Naive B cell (primary cell): ENCODE measurements at regions not wholly inside any gene's neighbourhood (a gene's known extent, or its start where the extent isn't known, plus 50 kb on each side); places are given as distances from the start of the nearest gene placed in this dataset.
A peak's percentile ranks its signal among the peaks of the same experiment; 100 is the strongest.
"Not testable (repeated sequence)": the region's sequence is repeated elsewhere in the genome, so short reads cannot be mapped to it uniquely, and the experiment has no call there.

ENCODE experiments used
- ATAC-seq, 2 donors: fragments of 150-1000 bp; cut with Tn5 transposase; 2 replicates each; pipeline ENCODE4 v1.10.0; 2021; ENCODE audit warnings: low read depth in 2 of 2, mild to moderate bottlenecking in 2 of 2, moderate library complexity in 2 of 2
- DNase-seq: peaks from one replicate; pipeline ENCODE4 v3.0.0; 2022
- H3K27ac Mint-ChIP-seq, 6 donors: one replicate each; pipeline ENCODE4 v1.8.0; 2020 to 2022; ENCODE audit warnings: mild to moderate bottlenecking in 6 of 6, mixed read lengths in 6 of 6, moderate library complexity in 5 of 6, inconsistent platforms in 2 of 6
- H3K27me3 Mint-ChIP-seq, 3 donors: one replicate each; pipeline ENCODE4 v1.8.0; 2021 to 2022; ENCODE audit warnings: mixed read lengths in 3 of 3, mild to moderate bottlenecking in 1 of 3
- H3K36me3 Mint-ChIP-seq, 2 donors: one replicate each; pipeline ENCODE4 v1.8.0; 2020 to 2022; ENCODE audit warnings: mixed read lengths in 2 of 2, inconsistent platforms in 1 of 2, mild to moderate bottlenecking in 1 of 2
- H3K4me1 Mint-ChIP-seq, 3 donors: one replicate each; pipeline ENCODE4 v1.8.0; 2020 to 2022; ENCODE audit warnings: mixed read lengths in 3 of 3, inconsistent platforms in 1 of 3, mild to moderate bottlenecking in 1 of 3, moderate library complexity in 1 of 3
- H3K4me3 Mint-ChIP-seq, 8 donors: one replicate each; pipeline ENCODE4 v1.8.0; 2020 to 2022; ENCODE audit warnings: mild to moderate bottlenecking in 8 of 8, mixed read lengths in 8 of 8, moderate library complexity in 8 of 8, inconsistent platforms in 2 of 8
- H3K9me3 Mint-ChIP-seq, 7 donors: one replicate each; pipeline ENCODE4 v1.8.0; 2020 to 2022; ENCODE audit warnings: mixed read lengths in 7 of 7, mild to moderate bottlenecking in 5 of 7, inconsistent platforms in 2 of 7, moderate library complexity in 1 of 7

GRCh38 chr4:124066595-124066994 lies 645.9 kb downstream of the ANKRD50 start:
- no peak for ATAC-seq

GRCh38 chr4:124067046-124067445 lies 645.5 kb downstream of the ANKRD50 start:
- DNase-seq (no peak), ATAC-seq (no peak)
- H3K4me3 Mint-ChIP-seq = no peak overlapping the region
- H3K36me3 Mint-ChIP-seq = peaks cover 12 to 22% of the 10 kb centered on the region in 2 donors
- no peak overlapping the region for H3K27ac Mint-ChIP-seq
- H3K27me3 Mint-ChIP-seq = no peaks in the 10 kb centered on the region
- peaks cover 18 to 32% (median 24%) of the 10 kb centered on the region in 7 donors for H3K9me3 Mint-ChIP-seq
- H3K4me1 Mint-ChIP-seq = no peaks in the 10 kb centered on the region

More at GRCh38 chr4:124066595-124066994, 645.9 kb downstream of the ANKRD50 start:
- Mint-ChIP-seq H3K36me3 (peaks cover 12 to 18% of the 10 kb centered on the region in 2 donors), H3K9me3 (peaks cover 15 to 28% (median 21%) of the 10 kb centered on the region in 7 donors), H3K27me3 (no peaks in the 10 kb centered on the region), H3K4me1 (no peaks in the 10 kb centered on the region), H3K27ac (no peak overlapping the region), H3K4me3 (no peak overlapping the region)
- no peak for DNase-seq

- no peak overlapping the region for H3K4me3 Mint-ChIP-seq
- ATAC-seq = no peak
- peaks cover 12 to 23% of the 10 kb centered on the region in 2 donors for H3K36me3 Mint-ChIP-seq
- H3K4me1 Mint-ChIP-seq = no peaks in the 10 kb centered on the region
- H3K27me3 Mint-ChIP-seq = no peaks in the 10 kb centered on the region
- no peak overlapping the region for H3K27ac Mint-ChIP-seq
- H3K9me3 Mint-ChIP-seq = peaks cover 29 to 61% (median 32%) of the 10 kb centered on the region in 7 donors
- DNase-seq = no peak
These were observed 641.6 kb downstream of the ANKRD50 start for GRCh38 chr4:124070688-124071484.

GRCh38 chr4:124075276-124075675 lies 637.3 kb downstream of the ANKRD50 start:
- H3K9me3 Mint-ChIP-seq = peaks cover 27 to 58% (median 30%) of the 10 kb centered on the region in 7 donors

GRCh38 chr4:124079174-124079780 lies 633.3 kb downstream of the ANKRD50 start:
- peaks cover 0 to 8% of the 10 kb centered on the region in 2 donors for H3K36me3 Mint-ChIP-seq
- H3K27ac Mint-ChIP-seq = no peak overlapping the region
- ATAC-seq = no peak
- H3K4me3 Mint-ChIP-seq = no peak overlapping the region
- peaks cover 8 to 32% (median 13%) of the 10 kb centered on the region in 7 donors for H3K9me3 Mint-ChIP-seq
- peaks cover 0 to 8% (median 4%) of the 10 kb centered on the region in 3 donors for H3K4me1 Mint-ChIP-seq
- DNase-seq = no peak
- no peaks in the 10 kb centered on the region for H3K27me3 Mint-ChIP-seq

More at GRCh38 chr4:124075276-124075675, 637.3 kb downstream of the ANKRD50 start:
- not testable (repeated sequence) for H3K27me3 Mint-ChIP-seq, H3K4me1 Mint-ChIP-seq, ATAC-seq, H3K4me3 Mint-ChIP-seq, DNase-seq
- Mint-ChIP-seq H3K27ac (peak overlapping the region in 1 of 6 donors; percentile 0), H3K36me3 (peaks cover 6 to 25% of the 10 kb centered on the region in 2 donors)

GRCh38 chr4:124083711-124084110 lies 628.8 kb downstream of the ANKRD50 start:
- ATAC-seq (no peak), DNase-seq (no peak)
- Mint-ChIP-seq H3K36me3 (peaks cover 0 to 8% of the 10 kb centered on the region in 2 donors), H3K4me1 (no peaks in the 10 kb centered on the region), H3K27me3 (no peaks in the 10 kb centered on the region), H3K9me3 (peaks cover 4 to 21% (median 8%) of the 10 kb centered on the region in 7 donors), H3K27ac (no peak overlapping the region), H3K4me3 (no peak overlapping the region)

- DNase-seq (no peak), ATAC-seq (no peak)
- Mint-ChIP-seq H3K9me3 (peaks cover 0 to 6% (median under 1%) of the 10 kb centered on the region in 7 donors), H3K4me3 (no peak overlapping the region), H3K36me3 (no peaks in the 10 kb centered on the region), H3K4me1 (no peaks in the 10 kb centered on the region), H3K27ac (peak overlapping the region in 1 of 6 donors; percentile 13), H3K27me3 (no peaks in the 10 kb centered on the region)
These were observed 626.9 kb downstream of the ANKRD50 start for GRCh38 chr4:124085561-124086180.

GRCh38 chr4:124090021-124090420 lies 622.5 kb downstream of the ANKRD50 start:
- Mint-ChIP-seq H3K36me3 (no peaks in the 10 kb centered on the region), H3K4me3 (no peak overlapping the region), H3K4me1 (no peaks in the 10 kb centered on the region), H3K9me3 (peaks cover 0 to 2% (median 0%) of the 10 kb centered on the region in 7 donors), H3K27ac (peak overlapping the region in 1 of 6 donors; percentile 50), H3K27me3 (no peaks in the 10 kb centered on the region)
- ATAC-seq (no peak), DNase-seq (no peak)

GRCh38 chr4:124092101-124092500 lies 620.4 kb downstream of the ANKRD50 start:
- no peak overlapping the region for H3K4me3 Mint-ChIP-seq
- DNase-seq (no peak), ATAC-seq (no peak)
- no peaks in the 10 kb centered on the region for H3K4me1 Mint-ChIP-seq
- H3K9me3 Mint-ChIP-seq = peaks cover 0 to 2% (median 0%) of the 10 kb centered on the region in 7 donors
- H3K36me3 Mint-ChIP-seq = no peaks in the 10 kb centered on the region
- no peaks in the 10 kb centered on the region for H3K27me3 Mint-ChIP-seq
- no peak overlapping the region for H3K27ac Mint-ChIP-seq

- DNase-seq (no peak), ATAC-seq (no peak)
- no peaks in the 10 kb centered on the region for H3K4me1 Mint-ChIP-seq
- peaks cover 0 to 2% (median 0%) of the 10 kb centered on the region in 7 donors for H3K9me3 Mint-ChIP-seq
- H3K36me3 Mint-ChIP-seq = no peaks in the 10 kb centered on the region
- H3K27ac Mint-ChIP-seq = no peak overlapping the region
- H3K4me3 Mint-ChIP-seq = no peak overlapping the region
- H3K27me3 Mint-ChIP-seq = no peaks in the 10 kb centered on the region
These were observed 620.0 kb downstream of the ANKRD50 start for GRCh38 chr4:124092541-124092984.

- ATAC-seq = no peak
- DNase-seq = no peak
- H3K4me1 Mint-ChIP-seq = no peaks in the 10 kb centered on the region
- H3K36me3 Mint-ChIP-seq = no peaks in the 10 kb centered on the region
- H3K4me3 Mint-ChIP-seq = no peak overlapping the region
- H3K9me3 Mint-ChIP-seq = peaks cover 0 to 4% (median 0%) of the 10 kb centered on the region in 7 donors
- H3K27me3 Mint-ChIP-seq = no peaks in the 10 kb centered on the region
- no peak overlapping the region for H3K27ac Mint-ChIP-seq
These were observed 616.9 kb downstream of the ANKRD50 start for GRCh38 chr4:124095621-124096020.

- no peak for ATAC-seq
- DNase-seq = no peak
- no peaks in the 10 kb centered on the region for H3K36me3 Mint-ChIP-seq
- no peak overlapping the region for H3K4me3 Mint-ChIP-seq
- H3K27me3 Mint-ChIP-seq = no peaks in the 10 kb centered on the region
- no peaks in the 10 kb centered on the region for H3K4me1 Mint-ChIP-seq
- no peak overlapping the region for H3K27ac Mint-ChIP-seq
- peaks cover 0 to 4% (median 0%) of the 10 kb centered on the region in 7 donors for H3K9me3 Mint-ChIP-seq
These were observed 616.2 kb downstream of the ANKRD50 start for GRCh38 chr4:124096290-124096689.

GRCh38 chr4:124097447-124097846 lies 615.1 kb downstream of the ANKRD50 start:
- ATAC-seq = no peak
- no peaks in the 10 kb centered on the region for H3K27me3 Mint-ChIP-seq
- H3K36me3 Mint-ChIP-seq = no peaks in the 10 kb centered on the region
- H3K9me3 Mint-ChIP-seq = peaks cover 0 to 6% (median 2%) of the 10 kb centered on the region in 7 donors
- no peaks in the 10 kb centered on the region for H3K4me1 Mint-ChIP-seq
- H3K27ac Mint-ChIP-seq = no peak overlapping the region
- no peak overlapping the region for H3K4me3 Mint-ChIP-seq
- DNase-seq = no peak
